HFF-Myc (cell line): ENCODE measurements at regions not wholly inside any gene's neighbourhood (a gene's known extent, or its start where the extent isn't known, plus 50 kb on each side); places are given as distances from the start of the nearest gene placed in this dataset.

Experiments
- DNase-seq: peaks from one replicate; pipeline ENCODE4 v3.0.0-alpha.2; 2011; ENCODE audit warnings: low read depth; ENCODE audit errors: extremely low read depth
- H3K4me3 ChIP-seq: replicated peaks from 2 replicates; pipeline ENCODE4 v1.5.1; 2011; ENCODE audit warnings: low read depth, mild to moderate bottlenecking, control low read depth, low read length
- CTCF ChIP-seq: IDR thresholded peaks from 2 replicates; pipeline ENCODE4 v1.5.1; 2012; ENCODE audit warnings: mild to moderate bottlenecking, low read depth, low read length, control low read depth; ENCODE audit errors: missing control alignments

- TF ChIP-seq CTCF = no peak
Observed at GRCh38 chr6:122052346-122052900, 347.0 kb upstream of the HSF2 start.

GRCh38 chr6:122059918-122060317 lies 339.5 kb upstream of the HSF2 start:
- DNase-seq = no peak

More at GRCh38 chr6:122052346-122052900, 347.0 kb upstream of the HSF2 start:
- no peak for DNase-seq
- H3K4me3 ChIP-seq = no peak overlapping the region

GRCh38 chr6:122061855-122062254 lies 337.6 kb upstream of the HSF2 start:
- no peak for TF ChIP-seq CTCF
- DNase-seq = no peak
- no peak overlapping the region for H3K4me3 ChIP-seq

More at GRCh38 chr6:122059918-122060317, 339.5 kb upstream of the HSF2 start:
- H3K4me3 ChIP-seq = no peak overlapping the region
- TF ChIP-seq CTCF = no peak

- TF ChIP-seq CTCF = no peak
- no peak for DNase-seq
- H3K4me3 ChIP-seq = no peak overlapping the region
Observed at GRCh38 chr6:122063076-122063475, 336.4 kb upstream of the HSF2 start.

- TF ChIP-seq CTCF = no peak
- H3K4me3 ChIP-seq = no peak overlapping the region
- DNase-seq = no peak
Observed at GRCh38 chr6:122063761-122064160, 335.7 kb upstream of the HSF2 start.

- DNase-seq = no peak
- TF ChIP-seq CTCF = no peak
- H3K4me3 ChIP-seq = no peak overlapping the region
Observed at GRCh38 chr6:122066200-122066599, 333.3 kb upstream of the HSF2 start.

- DNase-seq = no peak
- no peak overlapping the region for H3K4me3 ChIP-seq
- TF ChIP-seq CTCF = no peak
Observed at GRCh38 chr6:122068291-122068769, 331.1 kb upstream of the HSF2 start.
